ENCODE measurements at regions not wholly inside any gene's neighbourhood (a gene's known extent, or its start where the extent isn't known, plus 50 kb on each side); places are given as distances from the start of the nearest gene placed in this dataset.

GRCh38 chr7:16960337-16960965 is 78.7 kb upstream of the AGR3 start:
- no peaks in the 10 kb centered on the region for H3K4me1 ChIP-seq (ENCODE audit: control insufficient read depth, extremely low read depth, insufficient read depth, low read length)
- H3K4me2 ChIP-seq (ENCODE audit: control insufficient read depth, extremely low read depth, insufficient read depth, low read depth, low read length) = no peak overlapping the region
- H3K9ac ChIP-seq (ENCODE audit: control insufficient read depth, extremely low read depth, insufficient read depth, low read length) = no peak overlapping the region
- H3K27me3 ChIP-seq (ENCODE audit: control insufficient read depth, extremely low read depth, insufficient read depth, low read length) = no peaks in the 10 kb centered on the region
- DNase-seq (ENCODE audit: low read depth, low spot score) (no peak), FAIRE-seq (no peak)
- dilution Hi-C loops (cut with MboI; ENCODE audit: extremely low pct_ligation_motif_present, low sequenced_read_pairs) = no loop called here
- H3K9me1 ChIP-seq (ENCODE audit: control insufficient read depth, extremely low read depth, insufficient read depth, low read length) = no peaks in the 10 kb centered on the region
- no peaks in the 10 kb centered on the region for H3K36me3 ChIP-seq (ENCODE audit: control insufficient read depth in 2 of 2, extremely low read depth in 1 of 2, insufficient read depth in 2 of 2, low read length in 2 of 2)
- no peaks in the 10 kb centered on the region for H3K79me2 ChIP-seq (ENCODE audit: control insufficient read depth, insufficient read depth, low read length)
- H3K4me3 ChIP-seq (ENCODE audit: control insufficient read depth in 2 of 3, extremely low read depth in 1 of 3, insufficient read depth in 2 of 3, low read depth in 1 of 3, low read length in 3 of 3) = no peak overlapping the region
- no peaks in the 10 kb centered on the region for H3K9me3 ChIP-seq (ENCODE audit: control insufficient read depth, low read depth, low read length)
- no peak overlapping the region for H3K27ac ChIP-seq (ENCODE audit: control insufficient read depth, insufficient read depth, low read length)
- TF ChIP-seq, protein P1, sequence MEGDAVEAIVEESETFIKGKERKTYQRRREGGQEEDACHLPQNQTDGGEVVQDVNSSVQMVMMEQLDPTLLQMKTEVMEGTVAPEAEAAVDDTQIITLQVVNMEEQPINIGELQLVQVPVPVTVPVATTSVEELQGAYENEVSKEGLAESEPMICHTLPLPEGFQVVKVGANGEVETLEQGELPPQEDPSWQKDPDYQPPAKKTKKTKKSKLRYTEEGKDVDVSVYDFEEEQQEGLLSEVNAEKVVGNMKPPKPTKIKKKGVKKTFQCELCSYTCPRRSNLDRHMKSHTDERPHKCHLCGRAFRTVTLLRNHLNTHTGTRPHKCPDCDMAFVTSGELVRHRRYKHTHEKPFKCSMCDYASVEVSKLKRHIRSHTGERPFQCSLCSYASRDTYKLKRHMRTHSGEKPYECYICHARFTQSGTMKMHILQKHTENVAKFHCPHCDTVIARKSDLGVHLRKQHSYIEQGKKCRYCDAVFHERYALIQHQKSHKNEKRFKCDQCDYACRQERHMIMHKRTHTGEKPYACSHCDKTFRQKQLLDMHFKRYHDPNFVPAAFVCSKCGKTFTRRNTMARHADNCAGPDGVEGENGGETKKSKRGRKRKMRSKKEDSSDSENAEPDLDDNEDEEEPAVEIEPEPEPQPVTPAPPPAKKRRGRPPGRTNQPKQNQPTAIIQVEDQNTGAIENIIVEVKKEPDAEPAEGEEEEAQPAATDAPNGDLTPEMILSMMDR (optimal IDR thresholded peaks at IDR 0.05 in 1 of 3, IDR thresholded peaks at IDR 0.05 in 1 of 3, conservative IDR thresholded peaks at IDR 0.05 in 1 of 3; ENCODE audit: extremely low read depth in 1 of 3, insufficient read depth in 2 of 3, low read length in 3 of 3) = no peak
- no peak for TF ChIP-seq EZH2 (IDR thresholded peaks at IDR 0.05; ENCODE audit: low read length)
- no peak overlapping the region for H2AFZ ChIP-seq (ENCODE audit: control insufficient read depth, low read length)
- H4K20me1 ChIP-seq (ENCODE audit: control insufficient read depth, extremely low read depth, insufficient read depth, low read length) = no peaks in the 10 kb centered on the region

- TF ChIP-seq EZH2 (IDR thresholded peaks at IDR 0.05; ENCODE audit: low read length) = no peak
- TF ChIP-seq, protein P1 (optimal IDR thresholded peaks at IDR 0.05 in 1 of 3, IDR thresholded peaks at IDR 0.05 in 1 of 3, conservative IDR thresholded peaks at IDR 0.05 in 1 of 3; ENCODE audit: extremely low read depth in 1 of 3, insufficient read depth in 2 of 3, low read length in 3 of 3) = no peak
- Histone ChIP-seq H3K4me1 (ENCODE audit: control insufficient read depth, extremely low read depth, insufficient read depth, low read length) (no peaks in the 10 kb centered on the region), H3K27me3 (ENCODE audit: control insufficient read depth, extremely low read depth, insufficient read depth, low read length) (no peaks in the 10 kb centered on the region), H2AFZ (ENCODE audit: control insufficient read depth, low read length) (no peak overlapping the region), H3K79me2 (ENCODE audit: control insufficient read depth, insufficient read depth, low read length) (no peaks in the 10 kb centered on the region), H3K9ac (ENCODE audit: control insufficient read depth, extremely low read depth, insufficient read depth, low read length) (no peak overlapping the region), H3K9me1 (ENCODE audit: control insufficient read depth, extremely low read depth, insufficient read depth, low read length) (no peaks in the 10 kb centered on the region), H3K9me3 (ENCODE audit: control insufficient read depth, low read depth, low read length) (no peaks in the 10 kb centered on the region), H3K4me2 (ENCODE audit: control insufficient read depth, extremely low read depth, insufficient read depth, low read depth, low read length) (no peak overlapping the region), H4K20me1 (ENCODE audit: control insufficient read depth, extremely low read depth, insufficient read depth, low read length) (no peaks in the 10 kb centered on the region), H3K36me3 (ENCODE audit: control insufficient read depth in 2 of 2, extremely low read depth in 1 of 2, insufficient read depth in 2 of 2, low read length in 2 of 2) (no peaks in the 10 kb centered on the region), H3K27ac (ENCODE audit: control insufficient read depth, insufficient read depth, low read length) (no peak overlapping the region), H3K4me3 (ENCODE audit: control insufficient read depth in 2 of 3, extremely low read depth in 1 of 3, insufficient read depth in 2 of 3, low read depth in 1 of 3, low read length in 3 of 3) (no peak overlapping the region)
- DNase-seq (ENCODE audit: low read depth, low spot score) (no peak), FAIRE-seq (no peak)
- dilution Hi-C loops (cut with MboI; ENCODE audit: extremely low pct_ligation_motif_present, low sequenced_read_pairs) = no loop called here
Measured at GRCh38 chr7:16961641-16962040, 79.9 kb upstream of the AGR3 start.

Measured in keratinocyte (primary cell).